NT2/D1 (cell line): ENCODE measurements at regions not wholly inside any gene's neighbourhood (a gene's known extent, or its start where the extent isn't known, plus 50 kb on each side); places are given as distances from the start of the nearest gene placed in this dataset.

ENCODE experiments used
- SUZ12 ChIP-seq: IDR thresholded peaks from 2 replicates; pipeline ENCODE4 v1.6.1; 2011; ENCODE audit not compliant: insufficient read length, insufficient read depth; ENCODE audit errors: extremely low read depth
- YY1 ChIP-seq: IDR thresholded peaks from 2 replicates; pipeline ENCODE4 v1.6.1; 2011; ENCODE audit not compliant: insufficient read length, insufficient read depth
- ZNF274 ChIP-seq: IDR thresholded peaks from 2 replicates; pipeline ENCODE4 v1.6.1; 2011; ENCODE audit warnings: mild to moderate bottlenecking, low read depth, low read length

GRCh38 chr5:163758283-163758711, 252.9 kb downstream of the MAT2B start:
- TF ChIP-seq SUZ12 = no peak
- TF ChIP-seq YY1 = no peak
- no peak for TF ChIP-seq ZNF274
